LNCaP clone FGC (cell line): ENCODE measurements at regions not wholly inside any gene's neighbourhood (a gene's known extent, or its start where the extent isn't known, plus 50 kb on each side); places are given as distances from the start of the nearest gene placed in this dataset.
A peak's percentile ranks its signal among the peaks of the same experiment; 100 is the strongest.

Source experiments
- DNase-seq: peaks from one replicate; pipeline ENCODE4 v3.0.0-alpha.2; 2011; ENCODE audit warnings: low read depth
- H3K4me3 ChIP-seq: 2 replicates; pipeline ENCODE4 v1.5.1; 2011; ENCODE audit warnings: mild to moderate bottlenecking, low read depth, low read length, control low read depth
- TF ChIP-seq, protein P1 (sequence below): IDR thresholded peaks from 2 replicates; pipeline ENCODE4 v1.5.1; 2012; ENCODE audit warnings: mild to moderate bottlenecking; ENCODE audit not compliant: control insufficient read depth, insufficient read depth; ENCODE audit errors: extremely low read depth

DNA sequence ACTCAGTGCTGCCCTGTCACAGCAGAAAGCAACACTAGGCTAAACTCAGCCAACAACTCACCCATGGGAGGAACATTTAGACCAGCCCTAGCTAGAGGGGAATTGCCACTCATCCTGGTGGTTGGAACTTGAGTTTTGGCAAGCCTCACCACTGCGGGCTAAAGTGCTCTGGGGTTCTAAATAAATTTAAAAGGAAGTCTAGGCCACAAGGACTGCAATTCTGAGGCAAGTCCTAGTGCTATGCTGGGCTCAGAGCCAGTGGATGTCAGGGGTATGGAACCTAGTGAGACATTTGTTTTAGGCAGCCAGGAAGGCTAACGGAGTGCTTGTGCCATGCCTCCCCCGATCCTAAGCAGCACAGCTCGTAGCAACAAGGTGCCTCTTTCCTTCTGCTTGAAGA, 78.0 kb downstream of the RGS13 start:
- no peak overlapping the region for H3K4me3 ChIP-seq
- no peak for DNase-seq
- TF ChIP-seq, protein P1, sequence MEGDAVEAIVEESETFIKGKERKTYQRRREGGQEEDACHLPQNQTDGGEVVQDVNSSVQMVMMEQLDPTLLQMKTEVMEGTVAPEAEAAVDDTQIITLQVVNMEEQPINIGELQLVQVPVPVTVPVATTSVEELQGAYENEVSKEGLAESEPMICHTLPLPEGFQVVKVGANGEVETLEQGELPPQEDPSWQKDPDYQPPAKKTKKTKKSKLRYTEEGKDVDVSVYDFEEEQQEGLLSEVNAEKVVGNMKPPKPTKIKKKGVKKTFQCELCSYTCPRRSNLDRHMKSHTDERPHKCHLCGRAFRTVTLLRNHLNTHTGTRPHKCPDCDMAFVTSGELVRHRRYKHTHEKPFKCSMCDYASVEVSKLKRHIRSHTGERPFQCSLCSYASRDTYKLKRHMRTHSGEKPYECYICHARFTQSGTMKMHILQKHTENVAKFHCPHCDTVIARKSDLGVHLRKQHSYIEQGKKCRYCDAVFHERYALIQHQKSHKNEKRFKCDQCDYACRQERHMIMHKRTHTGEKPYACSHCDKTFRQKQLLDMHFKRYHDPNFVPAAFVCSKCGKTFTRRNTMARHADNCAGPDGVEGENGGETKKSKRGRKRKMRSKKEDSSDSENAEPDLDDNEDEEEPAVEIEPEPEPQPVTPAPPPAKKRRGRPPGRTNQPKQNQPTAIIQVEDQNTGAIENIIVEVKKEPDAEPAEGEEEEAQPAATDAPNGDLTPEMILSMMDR, result no peak

DNA sequence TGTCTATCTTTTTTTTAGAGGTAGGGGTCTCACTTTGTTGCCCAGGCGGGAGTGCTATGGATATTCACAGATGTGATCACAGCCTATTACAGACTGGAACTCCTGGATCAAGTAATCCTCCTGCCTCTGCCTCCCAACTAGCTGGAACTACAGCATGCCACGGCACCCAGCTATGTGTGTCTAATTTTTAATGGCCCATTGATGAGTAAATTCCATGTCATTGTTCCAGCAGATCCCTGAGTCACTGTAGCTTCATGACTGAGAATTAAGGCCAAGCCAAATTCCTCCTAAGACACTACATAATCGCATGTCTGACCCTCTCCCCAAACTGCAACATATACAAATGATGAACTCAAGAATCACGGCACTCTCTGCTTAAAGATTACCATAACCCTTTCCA, 84.2 kb upstream of the RGS2 start:
- TF ChIP-seq, protein P1, result no peak
- no peak overlapping the region for H3K4me3 ChIP-seq
- no peak for DNase-seq

DNA sequence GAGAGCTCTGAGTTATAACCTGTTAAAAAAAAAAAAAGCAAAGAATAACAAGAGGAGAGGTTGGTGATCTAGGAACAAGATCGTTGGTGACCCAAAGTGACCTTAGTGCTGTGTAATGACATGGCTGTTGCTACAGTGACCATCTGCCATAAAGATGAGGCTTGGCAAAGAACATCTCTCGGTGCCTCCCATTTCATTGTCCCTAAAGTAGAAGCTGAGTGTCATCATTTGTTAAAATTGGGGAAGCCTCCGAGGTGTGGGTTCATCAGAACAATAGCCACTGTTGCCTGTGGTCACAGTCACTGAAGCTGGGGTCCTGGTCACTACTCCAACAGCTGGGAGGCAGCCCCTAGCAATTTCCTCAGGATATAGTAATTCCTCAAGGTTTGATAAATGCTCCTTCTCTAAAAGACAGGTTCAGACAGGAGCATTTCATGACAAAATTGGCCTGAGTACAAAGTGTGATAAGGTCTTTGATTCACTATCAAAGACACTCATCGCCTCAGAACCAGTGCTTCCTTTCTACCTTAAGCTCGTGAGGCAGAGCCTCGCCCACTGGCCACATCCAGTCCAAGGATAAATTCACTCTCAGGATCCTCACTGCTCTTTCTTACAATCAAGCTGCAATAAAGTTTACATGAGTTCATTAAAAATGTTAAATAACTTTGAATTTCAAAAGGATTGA, 81.9 kb upstream of the RGS2 start:
- H3K4me3 ChIP-seq, result no peak overlapping the region
- DNase-seq, result peak; percentile 6
- TF ChIP-seq, protein P1, result no peak

DNA sequence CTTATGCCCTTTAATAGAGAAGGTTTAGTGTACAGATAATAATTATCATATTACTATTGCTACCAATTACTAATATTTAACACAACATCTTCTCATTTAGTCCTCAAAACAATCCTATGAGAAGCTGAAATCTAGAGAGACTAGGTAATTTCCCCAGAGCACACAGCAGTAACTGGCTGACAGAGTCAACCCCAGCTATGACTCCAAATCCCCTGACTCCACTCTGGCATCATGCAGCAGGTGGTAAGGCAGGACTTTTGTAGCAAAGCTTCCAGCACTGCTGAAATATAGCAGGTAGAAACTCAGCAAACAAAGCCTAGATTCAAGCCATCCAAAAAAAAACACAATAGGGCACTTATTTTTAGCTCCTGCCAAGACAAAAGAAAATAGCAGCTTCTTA, 79.3 kb upstream of the RGS2 start:
- no peak overlapping the region for H3K4me3 ChIP-seq
- TF ChIP-seq, protein P1, result no peak
- no peak for DNase-seq

DNA sequence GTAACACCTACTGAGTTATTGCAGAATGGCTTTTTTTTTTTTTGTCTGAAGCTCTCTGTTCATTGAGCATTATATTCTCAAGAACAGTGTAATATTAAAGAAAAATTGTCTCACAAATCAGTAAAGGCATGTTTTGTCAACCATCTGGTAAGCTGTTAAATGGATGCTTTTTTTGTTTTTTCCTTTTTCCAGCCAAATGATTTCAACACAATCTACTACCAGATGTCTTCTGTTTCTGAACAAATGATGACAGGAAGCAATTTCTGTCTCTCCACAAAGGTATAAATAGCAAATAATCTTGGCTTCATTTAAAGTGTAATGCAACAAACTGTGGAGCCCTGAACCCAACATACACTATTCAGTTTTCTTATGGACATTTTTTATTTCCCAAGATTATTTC, 78.6 kb upstream of the RGS2 start:
- DNase-seq, result no peak
- TF ChIP-seq, protein P1, result no peak
- H3K4me3 ChIP-seq, result no peak overlapping the region

DNA sequence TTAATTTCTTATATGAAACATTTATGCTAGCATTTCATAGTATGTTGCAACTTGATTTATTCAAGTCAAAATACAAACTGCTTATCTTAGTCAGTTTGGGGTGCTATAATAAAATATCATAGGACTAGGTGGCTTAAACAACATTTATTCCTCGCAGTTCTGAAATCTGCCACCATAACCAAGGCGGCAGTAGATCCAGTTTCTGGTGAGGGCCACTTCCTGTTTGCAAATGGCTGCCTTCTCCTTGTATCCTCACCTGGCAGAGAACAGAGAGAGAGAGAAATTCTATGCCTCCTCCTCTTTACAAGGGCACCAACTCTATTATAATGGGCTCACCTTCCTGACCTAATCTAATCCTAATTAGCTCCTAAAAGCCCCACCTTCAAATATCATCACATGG, 76.1 kb upstream of the RGS2 start:
- no peak for DNase-seq
- TF ChIP-seq, protein P1, result no peak

DNA sequence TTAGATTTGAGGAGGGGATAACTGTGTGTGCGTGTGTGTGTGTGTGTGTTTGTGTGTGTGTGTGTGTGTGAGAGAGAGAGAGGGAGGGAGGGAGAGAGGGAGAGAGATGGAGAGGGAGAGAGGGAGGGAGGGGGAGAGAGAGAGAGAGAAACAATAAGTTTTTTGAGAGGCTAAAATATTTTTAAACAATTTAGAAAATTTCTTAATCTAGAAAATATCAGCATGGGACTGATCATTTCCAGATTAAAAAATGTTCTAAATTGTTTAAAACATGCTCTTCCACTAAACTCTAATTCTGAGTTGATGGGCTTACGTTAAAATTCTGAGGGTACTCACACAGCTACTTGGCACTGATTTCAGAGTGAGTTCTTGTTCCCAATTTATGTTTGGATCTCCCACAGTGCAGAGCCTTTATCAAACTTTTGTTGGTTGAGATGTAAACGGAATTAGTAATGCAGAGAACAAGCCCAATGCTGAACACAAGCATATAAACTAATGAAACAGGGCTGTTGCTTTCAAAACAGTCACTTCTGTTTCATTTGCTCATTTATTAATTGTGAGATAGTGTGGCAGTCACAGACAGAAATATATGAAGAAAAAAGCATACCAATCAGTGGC, 73.4 kb upstream of the RGS2 start:
- H3K4me3 ChIP-seq, result no peak overlapping the region
- TF ChIP-seq, protein P1, result no peak
- DNase-seq, result no peak

More for the DNA sequence above, 76.1 kb upstream of the RGS2 start:
- no peak overlapping the region for H3K4me3 ChIP-seq
